Mesenchymal stem cell (in vitro differentiated cells and primary cell): ENCODE measurements at regions not wholly inside any gene's neighbourhood (a gene's known extent, or its start where the extent isn't known, plus 50 kb on each side); places are given as distances from the start of the nearest gene placed in this dataset.

Experiments
- DNase-seq: peaks from one replicate; pipeline ENCODE4 v3.0.0-alpha.2; 2013
- H2AFZ ChIP-seq: one replicate; pipeline ENCODE4 v1.6.1; 2013; ENCODE audit warnings: low read depth, mild to moderate bottlenecking, control low read depth, inconsistent platforms, low read length, moderate library complexity
- H2AK5ac ChIP-seq: 2 replicates; pipeline ENCODE4 v1.6.1; 2013; ENCODE audit warnings: low read length, moderate library complexity, mild to moderate bottlenecking, inconsistent platforms; ENCODE audit not compliant: severe bottlenecking
- H2BK120ac ChIP-seq: one replicate; pipeline ENCODE4 v1.6.1; 2013; ENCODE audit warnings: low read depth, mild to moderate bottlenecking, inconsistent platforms, low read length, moderate library complexity
- H2BK12ac ChIP-seq, 2 experiments: one replicate each; pipeline ENCODE4 v1.6.1; 2013; ENCODE audit warnings: inconsistent platforms in 2 of 2, low read length in 2 of 2, mild to moderate bottlenecking in 2 of 2, moderate library complexity in 2 of 2, control low read depth in 1 of 2
- H2BK15ac ChIP-seq: one replicate; pipeline ENCODE4 v1.6.1; 2013; ENCODE audit warnings: mild to moderate bottlenecking, low read depth, inconsistent platforms; ENCODE audit not compliant: poor library complexity, severe bottlenecking
- H2BK5ac ChIP-seq: 2 replicates; pipeline ENCODE4 v1.6.1; 2013; ENCODE audit warnings: low read depth, mild to moderate bottlenecking, low read length, control low read depth, inconsistent platforms; ENCODE audit not compliant: poor library complexity, severe bottlenecking
- H3K14ac ChIP-seq, 2 experiments: one replicate each; pipeline ENCODE4 v1.6.1; 2013; ENCODE audit warnings: inconsistent platforms in 2 of 2, low read length in 2 of 2, control low read depth in 1 of 2, mild to moderate bottlenecking in 1 of 2, moderate library complexity in 1 of 2
- H3K18ac ChIP-seq, 2 experiments: one replicate each; pipeline ENCODE4 v1.6.1; 2013; ENCODE audit warnings: inconsistent platforms in 2 of 2, low read length in 2 of 2, control low read depth in 1 of 2, low read depth in 1 of 2, mild to moderate bottlenecking in 1 of 2
- H3K23ac ChIP-seq, 2 experiments: one replicate each; pipeline ENCODE4 v1.6.1; 2013; ENCODE audit warnings: inconsistent platforms in 2 of 2, low read length in 2 of 2, mild to moderate bottlenecking in 2 of 2, moderate library complexity in 2 of 2, control low read depth in 1 of 2
- H3K27ac ChIP-seq: 2 replicates; pipeline ENCODE4 v1.5.1; 2013; ENCODE audit warnings: mild to moderate bottlenecking, moderate library complexity, low read length, control low read depth, inconsistent platforms; ENCODE audit not compliant: poor library complexity, severe bottlenecking
- H3K27me3 ChIP-seq, 2 experiments: 2 replicates each; pipeline versions ENCODE4 v1.6.1 to v1.7.0; 2013; ENCODE audit warnings: low read length in 2 of 2, mild to moderate bottlenecking in 2 of 2, moderate library complexity in 2 of 2, control low read depth in 1 of 2, inconsistent platforms in 1 of 2; ENCODE audit not compliant: control insufficient read depth in 1 of 2, insufficient read depth in 1 of 2
- H3K36me3 ChIP-seq, 2 experiments: 2 replicates each; pipeline versions ENCODE4 v1.6.1 to v1.7.0; 2013; ENCODE audit warnings: low read length in 2 of 2, control low read depth in 1 of 2, inconsistent platforms in 1 of 2, low read depth in 1 of 2, mild to moderate bottlenecking in 1 of 2; ENCODE audit not compliant: insufficient read depth in 2 of 2, control insufficient read depth in 1 of 2
- H3K4ac ChIP-seq, 2 experiments: one replicate each; pipeline ENCODE4 v1.6.1; 2013; ENCODE audit warnings: inconsistent platforms in 2 of 2, low read length in 2 of 2, mild to moderate bottlenecking in 2 of 2, moderate library complexity in 2 of 2, control low read depth in 1 of 2, low read depth in 1 of 2
- H3K4me1 ChIP-seq: 2 replicates; pipeline ENCODE4 v1.6.1; 2013; ENCODE audit warnings: low read depth, low read length, control low read depth; ENCODE audit not compliant: control insufficient read depth, insufficient read depth
- H3K4me2 ChIP-seq: 2 replicates; pipeline ENCODE4 v1.6.1; 2013; ENCODE audit warnings: low read length, mild to moderate bottlenecking, inconsistent platforms; ENCODE audit not compliant: poor library complexity, severe bottlenecking
- H3K4me3 ChIP-seq, 2 experiments: 2 replicates each; pipeline versions ENCODE4 v1.5.1 to v1.7.0; 2013; ENCODE audit warnings: low read length in 2 of 2, mild to moderate bottlenecking in 2 of 2, control low read depth in 1 of 2, low read depth in 1 of 2; ENCODE audit not compliant: insufficient read depth in 1 of 2
- H3K79me1 ChIP-seq: replicated peaks from 2 replicates; pipeline ENCODE4 v1.6.1; 2013; ENCODE audit warnings: mild to moderate bottlenecking, control low read depth, low read length, inconsistent platforms; ENCODE audit not compliant: poor library complexity, severe bottlenecking
- H3K9ac ChIP-seq: 2 replicates; pipeline ENCODE4 v1.7.0; 2013; ENCODE audit warnings: mild to moderate bottlenecking, low read length, moderate library complexity
- H3K9me3 ChIP-seq: 2 replicates; pipeline ENCODE4 v1.7.0; 2013; ENCODE audit warnings: mild to moderate bottlenecking, low read length; ENCODE audit not compliant: control insufficient read depth
- H4K8ac ChIP-seq: one replicate; pipeline ENCODE4 v1.6.1; 2013; ENCODE audit warnings: inconsistent platforms, mild to moderate bottlenecking, low read length, moderate library complexity
- H4K91ac ChIP-seq: one replicate; pipeline ENCODE4 v1.6.1; 2013; ENCODE audit warnings: mild to moderate bottlenecking, low read length, inconsistent platforms
- whole genome bisulfite sequencing: methylation state at CpG from one replicate; pipeline ENCODE4 v1.1.7; 2013; ENCODE audit warnings: mixed read lengths; 5-methylcytosine and 5-hydroxymethylcytosine counted together

DNA sequence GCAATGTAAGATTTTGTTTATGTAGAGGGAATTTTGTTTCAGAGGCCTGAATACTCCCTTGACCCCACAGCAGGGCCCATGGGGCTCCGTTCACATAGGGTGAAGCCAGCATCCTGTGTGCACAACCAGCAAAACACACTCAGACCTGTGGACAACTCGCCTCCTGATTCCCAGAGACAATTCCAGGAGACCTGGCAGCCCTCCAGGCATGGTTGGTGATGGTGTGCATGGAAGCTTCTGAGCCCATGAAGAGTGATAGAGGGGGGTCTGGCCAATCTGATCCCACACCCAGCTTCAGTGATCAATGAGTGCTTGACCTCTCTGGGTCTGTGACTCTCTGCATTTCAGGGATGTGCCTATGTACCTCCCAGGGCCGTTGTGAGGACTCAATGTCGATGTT lies 91.0 kb upstream of the RAB6C start:
- Histone ChIP-seq H3K9me3 (no peaks in the 10 kb centered on the region), H3K27me3 (peaks cover 0 to 68% of the 10 kb centered on the region in 2 experiments), H3K14ac (no peak overlapping the region), H3K79me1 (no peaks in the 10 kb centered on the region), H4K8ac (no peak overlapping the region), H4K91ac (no peak overlapping the region), H2BK120ac (no peak overlapping the region), H3K36me3 (no peaks in the 10 kb centered on the region), H3K27ac (no peak overlapping the region), H2BK5ac (no peak overlapping the region), H3K4me2 (no peak overlapping the region), H3K4me3 (no peak overlapping the region), H3K9ac (no peak overlapping the region), H2BK15ac (no peak overlapping the region), H3K4me1 (no peaks in the 10 kb centered on the region), H3K23ac (no peak overlapping the region), H2AFZ (no peak overlapping the region), H2AK5ac (no peak overlapping the region), H3K4ac (no peak overlapping the region), H3K18ac (no peak overlapping the region), H2BK12ac (no peak overlapping the region)
- 47% methylated on average over 4 of the region's 4 CpGs for WGBS
- no peak for DNase-seq

DNA sequence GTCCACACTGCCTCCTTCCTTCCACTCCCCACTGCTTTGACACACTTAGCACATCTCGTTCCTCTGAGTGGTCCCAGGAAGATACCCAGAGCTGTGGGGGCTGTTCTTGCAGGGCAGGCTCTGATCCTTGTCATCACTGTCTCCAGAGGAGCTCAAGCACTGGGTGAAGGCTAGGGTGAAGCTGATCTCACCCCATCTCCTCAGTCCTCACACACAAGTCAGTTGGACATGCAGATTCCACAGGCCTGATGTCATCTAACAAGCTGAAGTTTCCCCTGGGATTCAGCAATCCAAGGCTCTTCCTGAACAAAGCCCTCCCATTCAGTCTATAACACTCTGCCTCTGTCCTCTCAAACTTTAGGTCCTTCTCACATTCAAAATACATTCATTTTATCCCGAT lies 90.6 kb upstream of the RAB6C start:
- Histone ChIP-seq H3K36me3 (no peaks in the 10 kb centered on the region), H3K4me3 (no peak overlapping the region), H2BK5ac (no peak overlapping the region), H2AK5ac (no peak overlapping the region), H3K18ac (no peak overlapping the region), H2BK12ac (no peak overlapping the region), H2AFZ (no peak overlapping the region), H3K4me2 (no peak overlapping the region), H3K23ac (no peak overlapping the region), H3K14ac (no peak overlapping the region), H4K8ac (no peak overlapping the region), H2BK120ac (no peak overlapping the region), H2BK15ac (no peak overlapping the region), H3K79me1 (no peaks in the 10 kb centered on the region), H3K9me3 (no peaks in the 10 kb centered on the region), H3K4me1 (no peaks in the 10 kb centered on the region), H3K9ac (no peak overlapping the region), H3K27me3 (peaks cover 0 to 67% of the 10 kb centered on the region in 2 experiments), H3K4ac (no peak overlapping the region), H3K27ac (no peak overlapping the region), H4K91ac (no peak overlapping the region)
- peak; percentile 4 for DNase-seq
- 55% methylated on average over 2 of the region's 2 CpGs for WGBS

DNA sequence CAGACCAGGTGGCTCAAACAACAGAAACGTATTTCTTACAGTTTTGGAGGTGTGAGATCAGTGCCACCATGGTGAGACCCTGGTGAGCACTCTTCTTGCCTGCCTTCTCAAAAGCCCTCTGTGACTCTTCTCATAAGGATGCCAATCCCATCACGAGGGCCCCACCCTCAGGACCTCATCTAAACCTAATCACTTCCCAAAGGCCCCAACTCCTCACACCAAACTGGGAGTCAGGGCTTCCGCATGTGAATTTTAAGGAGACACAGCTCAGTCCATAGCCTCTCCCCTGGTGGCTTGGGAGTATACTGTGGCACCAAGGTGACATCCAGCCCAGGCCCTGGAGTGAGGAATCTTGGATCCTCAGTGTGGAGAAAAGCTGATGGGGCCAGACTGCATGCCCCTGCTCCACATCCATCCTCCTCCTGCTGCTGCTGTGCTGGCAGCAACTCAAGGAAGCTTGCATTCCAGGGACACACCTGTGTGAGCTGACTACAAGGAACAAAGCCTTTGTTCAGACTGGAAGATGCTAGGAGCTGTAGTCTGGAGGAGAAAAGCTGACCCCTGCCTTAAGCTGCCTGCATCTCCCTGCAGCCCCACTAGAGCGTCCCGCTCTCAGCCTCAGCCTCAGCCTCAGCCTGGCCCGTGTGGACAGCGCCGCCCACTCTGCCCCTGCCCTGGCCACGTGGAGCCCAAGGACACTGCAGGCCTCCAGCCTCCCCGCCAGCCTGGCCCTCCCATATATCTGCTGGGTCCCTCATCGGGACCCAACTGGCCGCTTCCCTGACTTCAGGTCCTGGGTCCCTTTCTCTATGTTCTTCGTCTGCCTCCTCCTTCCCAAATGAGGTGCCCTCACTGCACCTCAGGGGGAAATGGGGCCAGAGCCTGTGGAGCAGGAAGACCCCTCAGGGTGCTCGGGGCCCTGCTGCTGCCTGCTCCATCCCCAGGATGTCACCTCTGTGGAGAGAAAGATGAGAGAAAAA lies 87.8 kb upstream of the RAB6C start:
- H3K4ac ChIP-seq, result no peak overlapping the region
- DNase-seq, result no peak
- no peak overlapping the region for H2BK12ac ChIP-seq
- no peak overlapping the region for H3K23ac ChIP-seq
- H3K14ac ChIP-seq, result no peak overlapping the region
- no peak overlapping the region for H2BK120ac ChIP-seq
- no peak overlapping the region for H3K27ac ChIP-seq
- no peaks in the 10 kb centered on the region for H3K4me1 ChIP-seq
- no peak overlapping the region for H3K4me3 ChIP-seq
- no peak overlapping the region for H3K9ac ChIP-seq
- no peak overlapping the region for H2BK15ac ChIP-seq
- no peak overlapping the region for H3K18ac ChIP-seq
- H2AK5ac ChIP-seq, result no peak overlapping the region
- H4K91ac ChIP-seq, result no peak overlapping the region
- no peak overlapping the region for H4K8ac ChIP-seq
- no peaks in the 10 kb centered on the region for H3K79me1 ChIP-seq
- no peak overlapping the region for H2AFZ ChIP-seq
- H3K27me3 ChIP-seq, result peaks cover 0 to 77% of the 10 kb centered on the region in 2 experiments
- no peak overlapping the region for H2BK5ac ChIP-seq
- no peak overlapping the region for H3K4me2 ChIP-seq
- peaks cover 1% of the 10 kb centered on the region for H3K9me3 ChIP-seq
- 67% methylated on average over 14 of the region's 14 CpGs for WGBS
- H3K36me3 ChIP-seq, result no peaks in the 10 kb centered on the region

DNA sequence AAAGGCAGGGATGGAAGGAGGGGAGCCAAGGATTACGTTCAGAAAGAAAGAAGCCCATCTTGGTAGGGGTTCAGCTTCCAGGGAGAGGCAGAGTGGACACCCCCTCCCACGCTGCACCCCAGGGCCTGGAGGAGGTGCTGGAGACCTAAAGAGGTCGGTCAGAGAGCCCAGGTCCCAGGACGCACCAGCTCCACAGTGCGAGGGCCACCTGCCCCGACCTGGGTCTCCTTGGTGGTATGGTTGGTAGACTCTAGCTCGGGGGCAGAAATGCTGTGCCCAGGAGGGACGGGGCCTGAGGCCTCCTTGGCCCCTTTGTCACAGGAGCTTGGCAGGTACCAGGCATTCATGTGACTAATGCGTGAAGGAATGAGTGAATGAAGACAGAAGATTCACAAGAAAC lies 87.1 kb upstream of the RAB6C start:
- H3K9ac ChIP-seq, result no peak overlapping the region
- peaks cover 2% of the 10 kb centered on the region for H3K9me3 ChIP-seq
- DNase-seq, result no peak
- peaks cover 0 to 83% of the 10 kb centered on the region in 2 experiments for H3K27me3 ChIP-seq
- no peak overlapping the region for H3K18ac ChIP-seq
- no peak overlapping the region for H3K4me2 ChIP-seq
- H3K79me1 ChIP-seq, result no peaks in the 10 kb centered on the region
- no peaks in the 10 kb centered on the region for H3K36me3 ChIP-seq
- no peak overlapping the region for H3K4me3 ChIP-seq
- H3K4ac ChIP-seq, result no peak overlapping the region
- H3K4me1 ChIP-seq, result no peaks in the 10 kb centered on the region
- no peak overlapping the region for H2BK120ac ChIP-seq
- no peak overlapping the region for H2BK12ac ChIP-seq
- H3K14ac ChIP-seq, result no peak overlapping the region
- no peak overlapping the region for H3K27ac ChIP-seq
- H2AK5ac ChIP-seq, result no peak overlapping the region
- H4K91ac ChIP-seq, result no peak overlapping the region
- 74% methylated on average over 9 of the region's 9 CpGs for WGBS
- H4K8ac ChIP-seq, result no peak overlapping the region
- no peak overlapping the region for H2BK15ac ChIP-seq
- H3K23ac ChIP-seq, result no peak overlapping the region
- H2AFZ ChIP-seq, result no peak overlapping the region
- no peak overlapping the region for H2BK5ac ChIP-seq
